Activated CD4-positive, alpha-beta T cell treated with anti-CD3 and anti-CD28 coated beads for 1 hour (primary cell): ENCODE measurements at regions not wholly inside any gene's neighbourhood (a gene's known extent, or its start where the extent isn't known, plus 50 kb on each side); places are given as distances from the start of the nearest gene placed in this dataset.
"Not testable (repeated sequence)": the region's sequence is repeated elsewhere in the genome, so short reads cannot be mapped to it uniquely, and the experiment has no call there.

ENCODE experiments used
- DNase-seq: peaks from one replicate; pipeline ENCODE4 v3.0.0-alpha.2; 2020

DNA sequence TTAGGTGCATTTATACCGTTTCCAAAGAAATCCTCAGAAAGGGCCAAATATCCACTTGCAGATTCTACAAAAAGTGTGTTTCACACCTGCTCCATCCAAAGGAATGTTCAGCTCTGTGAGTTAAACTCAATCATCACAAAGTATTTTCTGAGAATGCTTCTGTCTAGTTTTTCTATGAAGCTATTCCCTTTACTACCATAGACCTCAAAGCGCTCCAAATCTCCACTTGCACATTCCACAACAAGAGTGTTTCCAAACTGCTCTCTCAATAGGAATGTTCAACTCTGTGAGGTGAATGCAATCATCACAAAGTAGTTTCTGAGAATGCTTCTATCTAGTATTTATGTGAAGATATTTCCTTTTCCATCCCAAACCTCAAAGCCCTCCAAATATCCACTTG, 412.7 kb upstream of the WSB1 start:
- not testable (repeated sequence) for DNase-seq

DNA sequence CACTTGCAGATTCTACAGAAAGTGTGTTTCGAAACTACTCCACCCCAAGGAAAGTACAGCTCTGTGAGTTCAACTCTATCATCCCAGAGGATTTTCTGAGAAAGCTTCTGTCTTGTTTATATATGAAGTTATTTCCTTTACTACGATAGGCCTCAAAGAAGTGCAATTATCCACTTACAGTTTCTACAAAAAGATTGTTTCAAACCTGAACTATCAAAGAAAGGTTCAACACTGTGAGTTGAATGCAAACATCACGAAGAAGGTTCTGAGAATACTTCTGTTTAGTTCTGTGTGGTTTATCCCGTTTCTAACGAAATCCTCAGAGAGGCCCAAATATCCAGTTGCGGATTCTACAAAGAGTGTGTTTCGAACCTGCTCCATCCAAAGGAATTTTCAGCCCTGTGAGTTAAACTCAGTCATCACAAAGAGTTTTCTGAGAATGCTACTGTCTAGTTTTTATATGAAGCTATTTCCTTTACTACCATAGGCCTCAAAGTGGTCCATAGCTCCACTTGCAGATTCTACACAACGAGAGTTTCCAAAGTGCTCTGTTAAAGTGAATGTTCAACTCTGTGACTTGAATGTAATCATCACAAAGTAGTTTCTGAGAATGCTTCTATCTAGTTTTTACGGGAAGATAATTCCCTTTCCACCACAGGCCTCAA, 411.7 kb upstream of the WSB1 start:
- not testable (repeated sequence) for DNase-seq

DNA sequence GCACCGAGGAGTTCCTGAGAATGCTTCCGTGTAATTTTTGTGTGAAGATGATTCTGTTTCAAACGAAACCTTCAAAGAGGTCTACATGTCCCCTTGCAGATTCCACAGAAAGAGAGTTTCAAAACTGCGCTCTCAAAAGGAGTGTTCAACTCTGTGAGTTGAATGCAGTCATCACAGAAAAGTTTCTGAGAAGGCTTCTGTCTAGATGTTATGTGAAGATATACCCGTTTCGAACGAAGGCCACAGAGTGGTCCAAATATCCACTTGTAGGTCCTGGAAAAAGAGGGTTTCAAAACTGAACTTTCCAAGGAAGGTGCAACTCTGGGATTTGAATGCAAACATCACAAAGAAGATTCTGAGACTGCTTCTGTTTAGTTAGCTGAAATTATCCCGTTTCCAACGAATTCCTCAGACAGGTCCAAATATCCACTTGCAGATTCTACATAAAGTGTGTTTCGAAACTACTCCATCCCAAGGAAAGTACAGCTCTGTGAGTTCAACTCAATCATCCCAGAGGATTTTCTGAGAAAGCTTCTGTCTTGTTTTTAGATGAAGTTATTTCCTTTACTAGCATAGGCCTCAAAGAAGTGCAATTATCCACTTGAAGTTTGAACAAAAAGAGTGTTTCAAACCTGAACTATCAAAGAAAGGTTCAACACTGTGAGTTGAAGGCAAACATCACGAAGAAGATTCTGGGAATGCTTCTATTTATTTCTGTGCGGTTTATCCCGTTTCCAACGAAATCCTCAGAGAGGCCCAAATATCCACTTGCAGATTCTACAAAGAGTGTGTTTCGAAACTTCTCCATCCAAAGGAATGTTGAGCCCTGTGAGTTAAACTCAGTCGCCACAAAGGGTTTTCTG, 409.8 kb upstream of the WSB1 start:
- not testable (repeated sequence) for DNase-seq

DNA sequence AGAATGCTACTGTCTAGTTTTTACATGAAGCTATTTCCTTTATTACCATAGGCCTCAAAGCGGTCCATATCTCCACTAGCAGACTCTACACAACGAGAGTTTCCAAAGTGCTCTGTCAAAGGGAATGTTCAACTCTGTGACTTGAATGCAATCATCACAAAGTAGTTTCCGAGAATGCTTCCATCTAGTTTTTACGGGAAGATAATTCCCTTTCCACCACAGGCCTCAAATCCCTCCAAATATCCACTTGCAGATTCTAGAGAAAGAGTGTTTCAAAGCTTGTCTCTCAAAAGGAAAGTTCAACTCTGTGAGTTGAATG, 409.2 kb upstream of the WSB1 start:
- DNase-seq: not testable (repeated sequence)

DNA sequence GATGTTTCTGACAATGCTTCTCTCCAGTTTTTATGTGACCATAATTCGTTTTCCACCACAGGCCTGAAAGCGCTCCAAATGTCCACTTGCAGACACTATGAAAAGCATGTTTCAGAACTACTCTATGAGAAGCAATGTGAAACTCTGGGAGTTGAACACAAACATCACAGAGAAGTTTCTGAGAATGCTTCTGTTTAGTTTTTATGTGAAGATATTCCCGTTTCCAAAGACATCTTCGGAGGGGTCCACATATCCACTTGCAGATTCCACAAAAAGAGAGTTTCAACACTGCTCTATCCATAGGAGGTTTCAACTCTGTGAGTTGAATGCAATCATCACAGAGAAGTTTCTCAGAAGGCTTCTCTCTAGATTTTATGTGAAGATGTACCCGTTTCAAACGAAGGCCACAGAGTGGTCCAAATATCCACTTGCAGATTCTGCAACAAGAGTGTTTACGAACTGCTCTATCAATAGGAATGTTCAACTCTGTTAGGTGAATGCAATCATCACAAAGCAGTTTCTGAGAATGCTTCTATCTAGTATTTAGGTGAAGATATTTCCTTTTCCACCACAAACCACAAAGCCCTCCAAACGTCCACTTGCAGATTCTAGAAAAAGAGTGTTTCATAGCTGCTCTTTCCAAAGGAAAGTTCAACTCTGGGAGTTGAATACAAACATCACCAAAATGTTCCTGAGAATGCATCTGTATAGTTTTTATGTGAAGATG, 408.5 kb upstream of the WSB1 start:
- DNase-seq: peak; percentile 9
